ENCODE measurements at regions not wholly inside any gene's neighbourhood (a gene's known extent, or its start where the extent isn't known, plus 50 kb on each side); places are given as distances from the start of the nearest gene placed in this dataset.

- intact Hi-C loops (cut with micrococcal nuclease; ENCODE audit: unreplicated experiment) = no loop called here
- Mint-ChIP-seq H3K4me1 (ENCODE audit: low read depth, unreplicated experiment) (no peaks in the 10 kb centered on the region), H3K27me3 (ENCODE audit: unreplicated experiment) (peaks cover 10% of the 10 kb centered on the region), H3K4me3 (ENCODE audit: low read depth, unreplicated experiment) (no peak overlapping the region), H3K27ac (ENCODE audit: unreplicated experiment) (no peak overlapping the region), H3K9me3 (ENCODE audit: low read depth, unreplicated experiment) (peaks cover 11% of the 10 kb centered on the region), H3K36me3 (ENCODE audit: insufficient read depth, unreplicated experiment) (no peaks in the 10 kb centered on the region)
- CTCF ChIA-PET = interaction anchor here (0.7 kb wide), 1 partner anchor 15 kb away, joined by 3 read pairs; no protein-coding TSS in a partner anchor
- no peak for TF ChIP-seq CTCF (IDR thresholded peaks at IDR 0.05; ENCODE audit: unreplicated experiment)
- no peak for DNase-seq
- BruUV-seq (replicated peaks) = no TSS peak
Observed at GRCh38 chr6:163906006-163906710, 491.6 kb downstream of the QKI start.

- Mint-ChIP-seq H3K9me3 (ENCODE audit: low read depth, unreplicated experiment) (peaks cover 8% of the 10 kb centered on the region), H3K4me3 (ENCODE audit: low read depth, unreplicated experiment) (no peak overlapping the region), H3K4me1 (ENCODE audit: low read depth, unreplicated experiment) (no peaks in the 10 kb centered on the region), H3K27me3 (ENCODE audit: unreplicated experiment) (peaks cover 10% of the 10 kb centered on the region), H3K36me3 (ENCODE audit: insufficient read depth, unreplicated experiment) (no peaks in the 10 kb centered on the region), H3K27ac (ENCODE audit: unreplicated experiment) (no peak overlapping the region)
- no peak for DNase-seq
- no TSS peak for BruUV-seq (replicated peaks)
- intact Hi-C loops (cut with micrococcal nuclease; ENCODE audit: unreplicated experiment) = no loop called here
- TF ChIP-seq CTCF (IDR thresholded peaks at IDR 0.05; ENCODE audit: unreplicated experiment) = no peak
- CTCF ChIA-PET = no interaction called here
Observed at GRCh38 chr6:163904186-163904585, 489.7 kb downstream of the QKI start.

- H3K4me3 Mint-ChIP-seq (ENCODE audit: low read depth, unreplicated experiment) = no peak overlapping the region
- no peaks in the 10 kb centered on the region for H3K36me3 Mint-ChIP-seq (ENCODE audit: insufficient read depth, unreplicated experiment)
- H3K27ac Mint-ChIP-seq (ENCODE audit: unreplicated experiment) = no peak overlapping the region
- intact Hi-C loops (cut with micrococcal nuclease; ENCODE audit: unreplicated experiment) = no loop called here
- peaks cover 8% of the 10 kb centered on the region for H3K9me3 Mint-ChIP-seq (ENCODE audit: low read depth, unreplicated experiment)
- no peak for DNase-seq
- peaks cover 10% of the 10 kb centered on the region for H3K27me3 Mint-ChIP-seq (ENCODE audit: unreplicated experiment)
- no peaks in the 10 kb centered on the region for H3K4me1 Mint-ChIP-seq (ENCODE audit: low read depth, unreplicated experiment)
- TF ChIP-seq CTCF (IDR thresholded peaks at IDR 0.05; ENCODE audit: unreplicated experiment) = no peak
- CTCF ChIA-PET = no interaction called here
- no TSS peak for BruUV-seq (replicated peaks)
Observed at GRCh38 chr6:163903541-163903940, 489.0 kb downstream of the QKI start.

GRCh38 chr6:163902993-163903392 lies 488.5 kb downstream of the QKI start:
- no peak for DNase-seq
- no peak for TF ChIP-seq CTCF (IDR thresholded peaks at IDR 0.05; ENCODE audit: unreplicated experiment)
- no TSS peak for BruUV-seq (replicated peaks)
- Mint-ChIP-seq H3K4me3 (ENCODE audit: low read depth, unreplicated experiment) (no peak overlapping the region), H3K27ac (ENCODE audit: unreplicated experiment) (no peak overlapping the region), H3K27me3 (ENCODE audit: unreplicated experiment) (peaks cover 5% of the 10 kb centered on the region), H3K4me1 (ENCODE audit: low read depth, unreplicated experiment) (no peaks in the 10 kb centered on the region), H3K36me3 (ENCODE audit: insufficient read depth, unreplicated experiment) (no peaks in the 10 kb centered on the region), H3K9me3 (ENCODE audit: low read depth, unreplicated experiment) (peaks cover 10% of the 10 kb centered on the region)
- CTCF ChIA-PET = no interaction called here
- intact Hi-C loops (cut with micrococcal nuclease; ENCODE audit: unreplicated experiment) = no loop called here
